Subcutaneous abdominal adipose tissue (tissue), 5 donors: ENCODE measurements at regions not wholly inside any gene's neighbourhood (a gene's known extent, or its start where the extent isn't known, plus 50 kb on each side); places are given as distances from the start of the nearest gene placed in this dataset.
A peak's percentile ranks its signal among the peaks of the same experiment; 100 is the strongest.

ENCODE experiments used
- H3K27ac ChIP-seq: one replicate; pipeline ENCODE4 v1.7.0; 2013; ENCODE audit warnings: low read depth, mild to moderate bottlenecking, inconsistent platforms, low read length, moderate library complexity
- H3K27me3 ChIP-seq, 5 donors: one replicate each; pipeline ENCODE4 v1.7.0; 2013; ENCODE audit warnings: low read length in 5 of 5, inconsistent platforms in 1 of 5; ENCODE audit not compliant: control insufficient read depth in 5 of 5, insufficient read depth in 4 of 5
- H3K36me3 ChIP-seq, 5 donors: one replicate each; pipeline ENCODE4 v1.7.0; 2013; ENCODE audit warnings: low read length in 5 of 5; ENCODE audit not compliant: control insufficient read depth in 5 of 5, insufficient read depth in 5 of 5
- H3K4me1 ChIP-seq, 5 donors: one replicate each; pipeline ENCODE4 v1.7.0; 2013; ENCODE audit warnings: low read length in 5 of 5, mild to moderate bottlenecking in 3 of 5, moderate library complexity in 1 of 5; ENCODE audit not compliant: control insufficient read depth in 5 of 5, insufficient read depth in 5 of 5
- H3K4me3 ChIP-seq, 5 donors: one replicate each; pipeline ENCODE4 v1.7.0; 2013; ENCODE audit warnings: low read length in 5 of 5, low read depth in 1 of 5
- H3K9ac ChIP-seq, 5 donors: one replicate each; pipeline ENCODE4 v1.7.0; 2013; ENCODE audit warnings: low read length in 5 of 5, mild to moderate bottlenecking in 4 of 5, moderate library complexity in 3 of 5
- H3K9me3 ChIP-seq, 5 donors: one replicate each; pipeline ENCODE4 v1.7.0; 2013; ENCODE audit warnings: low read length in 5 of 5; ENCODE audit not compliant: control insufficient read depth in 5 of 5
- donor health status: healthy.
- donor health status: healthy.
- donor health status: healthy.
- donor health status: healthy.
- donor health status: healthy.

DNA sequence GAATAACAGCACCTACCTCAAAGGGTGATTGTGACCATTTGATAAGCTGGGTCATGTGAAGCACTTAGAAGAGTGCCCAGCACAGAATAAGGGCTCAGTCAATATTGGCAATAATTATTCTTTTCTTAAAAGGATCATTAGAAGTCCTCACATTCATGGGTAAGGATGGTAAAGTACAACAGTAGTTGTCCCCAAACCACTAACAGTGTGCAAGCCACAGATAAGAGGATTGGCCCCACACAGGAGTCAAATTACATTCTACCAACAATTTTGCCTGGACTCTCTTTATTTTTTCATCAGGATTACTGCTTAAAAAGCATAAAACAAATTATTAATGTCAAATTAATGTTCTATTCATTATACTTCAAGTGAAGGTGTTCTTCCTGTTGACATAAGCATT, 271.5 kb upstream of the PDGFD start:
- Histone ChIP-seq H3K27ac (no peak overlapping the region), H3K4me1 (peaks cover 0 to 9% (median 6%) of the 10 kb centered on the region in 5 donors), H3K36me3 (no peaks in the 10 kb centered on the region), H3K27me3 (no peaks in the 10 kb centered on the region), H3K9ac (no peak overlapping the region), H3K9me3 (no peaks in the 10 kb centered on the region), H3K4me3 (no peak overlapping the region)

DNA sequence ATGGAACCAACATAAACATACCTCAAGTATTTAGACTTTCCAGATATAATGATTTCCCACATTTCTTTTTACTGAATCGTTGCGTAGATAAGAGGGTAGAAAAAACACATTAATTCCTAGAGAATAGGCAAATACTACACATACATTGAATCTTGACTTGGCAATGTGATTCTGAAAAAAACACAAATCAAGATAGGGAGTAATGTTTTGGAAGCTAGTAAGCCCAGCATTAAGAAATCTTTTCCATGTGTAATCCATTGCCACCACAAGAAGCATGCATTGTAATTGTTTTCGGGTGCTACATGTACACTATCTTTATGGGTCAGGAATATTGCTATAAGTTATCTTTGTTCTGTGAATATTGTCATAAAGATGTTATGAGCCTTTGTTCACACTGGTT, 269.8 kb upstream of the PDGFD start:
- Histone ChIP-seq H3K27me3 (no peaks in the 10 kb centered on the region), H3K4me3 (no peak overlapping the region), H3K4me1 (peaks cover 0 to 9% (median 6%) of the 10 kb centered on the region in 5 donors), H3K9me3 (no peaks in the 10 kb centered on the region), H3K27ac (no peak overlapping the region), H3K36me3 (no peaks in the 10 kb centered on the region), H3K9ac (no peak overlapping the region)

- Histone ChIP-seq H3K4me1 (peaks cover 0 to 9% (median 6%) of the 10 kb centered on the region in 5 donors), H3K9ac (no peak overlapping the region), H3K4me3 (no peak overlapping the region), H3K9me3 (no peaks in the 10 kb centered on the region), H3K36me3 (no peaks in the 10 kb centered on the region), H3K27me3 (no peaks in the 10 kb centered on the region), H3K27ac (no peak overlapping the region)
Observed at GRCh38 chr11:104432981-104433380, 269.0 kb upstream of the PDGFD start.

GRCh38 chr11:104432526-104432925, 268.6 kb upstream of the PDGFD start:
- Histone ChIP-seq H3K4me3 (no peak overlapping the region), H3K4me1 (peaks cover 0 to 9% (median 6%) of the 10 kb centered on the region in 5 donors), H3K27ac (no peak overlapping the region), H3K9ac (no peak overlapping the region), H3K27me3 (no peaks in the 10 kb centered on the region), H3K9me3 (no peaks in the 10 kb centered on the region), H3K36me3 (no peaks in the 10 kb centered on the region)

DNA sequence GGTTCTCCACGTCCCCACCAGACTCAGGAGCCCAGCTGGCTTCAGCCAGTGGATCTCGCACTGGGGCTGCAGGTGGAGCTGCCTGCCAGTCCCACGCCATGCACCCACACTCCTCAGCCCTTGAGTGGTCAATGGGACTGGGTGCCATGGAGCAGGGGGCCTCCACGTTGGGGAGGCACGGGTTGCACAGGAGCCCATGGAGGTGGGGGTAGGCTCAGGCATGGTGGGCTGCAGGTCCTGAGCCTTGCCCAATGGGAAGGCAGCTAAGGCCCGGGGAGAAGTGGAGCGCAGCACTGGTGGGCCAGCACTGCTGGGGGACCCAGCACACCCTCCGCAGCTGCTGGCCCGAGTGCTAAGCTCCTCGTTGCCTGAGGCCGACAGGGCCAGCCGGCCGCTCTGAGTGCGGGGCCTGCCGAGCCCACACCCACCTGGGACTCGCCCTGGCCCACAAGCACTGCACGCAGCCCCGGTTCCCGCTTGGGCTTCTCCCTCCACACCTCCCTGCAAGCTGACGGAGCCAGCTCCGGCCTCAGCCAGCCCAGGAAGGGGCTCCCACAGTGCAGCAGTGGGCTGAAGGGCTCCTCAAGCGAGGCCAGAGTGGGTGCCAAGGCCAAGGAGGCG, 258.5 kb upstream of the PDGFD start:
- Histone ChIP-seq H3K9me3 (no peaks in the 10 kb centered on the region), H3K27me3 (no peaks in the 10 kb centered on the region), H3K4me1 (no peaks in the 10 kb centered on the region), H3K9ac (no peak overlapping the region), H3K27ac (no peak overlapping the region), H3K4me3 (no peak overlapping the region), H3K36me3 (no peaks in the 10 kb centered on the region)

GRCh38 chr11:104410336-104410735, 246.4 kb upstream of the PDGFD start:
- Histone ChIP-seq H3K36me3 (no peaks in the 10 kb centered on the region), H3K27me3 (no peaks in the 10 kb centered on the region), H3K4me1 (peaks cover 0 to 12% (median 0%) of the 10 kb centered on the region in 5 donors), H3K9ac (no peak overlapping the region), H3K27ac (peak overlapping the region; percentile 8), H3K4me3 (peak overlapping the region in 1 of 5 donors; percentile 28), H3K9me3 (no peaks in the 10 kb centered on the region)

DNA sequence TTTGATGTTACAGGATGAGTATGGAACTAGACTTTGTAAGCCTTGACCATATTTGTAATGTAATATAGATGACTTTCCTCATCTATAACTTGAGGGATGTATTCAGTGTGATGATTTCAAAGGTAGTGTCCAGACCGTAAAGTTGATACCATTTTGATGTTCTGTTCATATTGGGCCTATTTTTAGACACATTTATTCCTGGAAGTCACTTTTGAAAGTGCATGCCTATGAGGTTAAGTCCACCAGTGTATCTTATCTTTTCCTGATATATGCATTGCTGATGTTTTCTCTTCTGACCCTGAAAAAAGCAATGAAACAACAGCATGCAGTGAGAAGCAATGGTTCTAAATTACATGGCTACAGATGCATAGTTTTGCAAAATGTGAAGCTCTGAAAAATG, 244.7 kb upstream of the PDGFD start:
- no peaks in the 10 kb centered on the region for H3K9me3 ChIP-seq

DNA sequence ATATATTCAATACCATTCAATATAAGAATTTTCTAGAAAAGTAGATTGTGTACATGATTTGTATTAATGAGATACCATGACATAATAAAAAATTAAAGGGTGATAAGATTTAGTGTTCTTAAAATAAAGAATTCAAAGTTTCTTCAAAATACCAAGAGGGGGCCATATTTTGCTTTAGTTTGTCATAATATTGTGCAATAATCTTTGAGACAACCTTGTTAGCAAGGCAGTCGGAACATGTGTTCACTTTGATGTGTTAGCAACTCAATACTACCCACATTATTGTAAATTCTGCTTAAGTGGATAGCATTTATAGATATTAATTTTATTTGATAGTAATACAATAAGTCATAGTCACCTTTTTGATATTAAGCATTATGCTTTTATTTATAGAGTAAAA, 241.3 kb upstream of the PDGFD start:
- H3K27me3 ChIP-seq: no peaks in the 10 kb centered on the region
- no peak overlapping the region for H3K27ac ChIP-seq
- no peaks in the 10 kb centered on the region for H3K36me3 ChIP-seq

More for the DNA sequence above, 244.7 kb upstream of the PDGFD start:
- H3K27me3 ChIP-seq: no peaks in the 10 kb centered on the region
- no peak overlapping the region for H3K4me3 ChIP-seq
- H3K27ac ChIP-seq: no peak overlapping the region
- H3K4me1 ChIP-seq: peaks cover 0 to 12% (median 0%) of the 10 kb centered on the region in 5 donors
- H3K36me3 ChIP-seq: no peaks in the 10 kb centered on the region
- H3K9ac ChIP-seq: no peak overlapping the region

GRCh38 chr11:104404231-104405175, 240.6 kb upstream of the PDGFD start:
- Histone ChIP-seq H3K4me1 (peaks cover 0 to 4% (median 0%) of the 10 kb centered on the region in 5 donors), H3K27me3 (no peaks in the 10 kb centered on the region), H3K4me3 (no peak overlapping the region), H3K36me3 (no peaks in the 10 kb centered on the region), H3K9ac (no peak overlapping the region), H3K9me3 (no peaks in the 10 kb centered on the region), H3K27ac (no peak overlapping the region)

More for the DNA sequence above, 241.3 kb upstream of the PDGFD start:
- Histone ChIP-seq H3K4me3 (no peak overlapping the region), H3K9ac (no peak overlapping the region), H3K9me3 (no peaks in the 10 kb centered on the region), H3K4me1 (peaks cover 0 to 8% (median 0%) of the 10 kb centered on the region in 5 donors)
